Osteoblast (primary cell): ENCODE measurements at regions not wholly inside any gene's neighbourhood (a gene's known extent, or its start where the extent isn't known, plus 50 kb on each side); places are given as distances from the start of the nearest gene placed in this dataset.

Experiments
- DNase-seq: peaks from one replicate; pipeline ENCODE4 v3.0.0; 2011; ENCODE audit warnings: low spot score, mixed read lengths; ENCODE audit not compliant: insufficient read length; ENCODE audit errors: missing footprints
- H2AFZ ChIP-seq: 2 replicates; pipeline ENCODE4 v1.6.0; 2011; ENCODE audit warnings: mild to moderate bottlenecking, low read length
- H3K27ac ChIP-seq: 2 replicates; pipeline ENCODE4 v1.5.1; 2011; ENCODE audit warnings: mild to moderate bottlenecking, low read depth, low read length, moderate library complexity
- H3K27me3 ChIP-seq: 2 replicates; pipeline ENCODE4 v1.6.0; 2012; ENCODE audit warnings: mild to moderate bottlenecking, control low read depth, inconsistent platforms, low read length, moderate library complexity; ENCODE audit not compliant: insufficient read depth
- H3K36me3 ChIP-seq: 2 replicates; pipeline ENCODE4 v1.5.1; 2011; ENCODE audit warnings: mild to moderate bottlenecking, low read length, control low read depth, moderate library complexity; ENCODE audit not compliant: insufficient read depth
- H3K4me1 ChIP-seq: 2 replicates; pipeline ENCODE4 v1.5.1; 2011; ENCODE audit warnings: mild to moderate bottlenecking, low read length, control low read depth, moderate library complexity; ENCODE audit not compliant: insufficient read depth
- H3K4me2 ChIP-seq: 2 replicates; pipeline ENCODE4 v1.6.0; 2011; ENCODE audit warnings: mild to moderate bottlenecking, low read length; ENCODE audit not compliant: insufficient read depth
- H3K4me3 ChIP-seq: fragments of 200-600 bp; sonication (generic); 3 replicates; pipeline ENCODE4 v1.5.1; 2012; ENCODE audit warnings: mild to moderate bottlenecking, low read length, inconsistent platforms; ENCODE audit not compliant: insufficient read depth
- H3K79me2 ChIP-seq: 2 replicates; pipeline ENCODE4 v1.6.0; 2012; ENCODE audit warnings: mild to moderate bottlenecking, low read length, control low read depth, inconsistent platforms; ENCODE audit not compliant: insufficient read depth
- H3K9me3 ChIP-seq: 2 replicates; pipeline ENCODE4 v1.5.1; 2011; ENCODE audit warnings: low read depth, low read length, control low read depth
- H4K20me1 ChIP-seq: 2 replicates; pipeline ENCODE4 v1.6.0; 2012; ENCODE audit warnings: mild to moderate bottlenecking, low read length, control low read depth; ENCODE audit not compliant: insufficient read depth
- TF ChIP-seq, protein P1 (sequence below): IDR thresholded peaks from 2 replicates; pipeline ENCODE4 v1.5.1; 2011; ENCODE audit warnings: mild to moderate bottlenecking, low read depth, low read length, moderate library complexity; ENCODE audit errors: extremely low read depth

- no peak overlapping the region for H3K27ac ChIP-seq
- H3K4me3 ChIP-seq = no peak overlapping the region
- no peak overlapping the region for H2AFZ ChIP-seq
- H3K4me1 ChIP-seq = no peaks in the 10 kb centered on the region
- no peaks in the 10 kb centered on the region for H3K9me3 ChIP-seq
- DNase-seq = no peak
- H3K27me3 ChIP-seq = no peaks in the 10 kb centered on the region
- TF ChIP-seq, protein P1, sequence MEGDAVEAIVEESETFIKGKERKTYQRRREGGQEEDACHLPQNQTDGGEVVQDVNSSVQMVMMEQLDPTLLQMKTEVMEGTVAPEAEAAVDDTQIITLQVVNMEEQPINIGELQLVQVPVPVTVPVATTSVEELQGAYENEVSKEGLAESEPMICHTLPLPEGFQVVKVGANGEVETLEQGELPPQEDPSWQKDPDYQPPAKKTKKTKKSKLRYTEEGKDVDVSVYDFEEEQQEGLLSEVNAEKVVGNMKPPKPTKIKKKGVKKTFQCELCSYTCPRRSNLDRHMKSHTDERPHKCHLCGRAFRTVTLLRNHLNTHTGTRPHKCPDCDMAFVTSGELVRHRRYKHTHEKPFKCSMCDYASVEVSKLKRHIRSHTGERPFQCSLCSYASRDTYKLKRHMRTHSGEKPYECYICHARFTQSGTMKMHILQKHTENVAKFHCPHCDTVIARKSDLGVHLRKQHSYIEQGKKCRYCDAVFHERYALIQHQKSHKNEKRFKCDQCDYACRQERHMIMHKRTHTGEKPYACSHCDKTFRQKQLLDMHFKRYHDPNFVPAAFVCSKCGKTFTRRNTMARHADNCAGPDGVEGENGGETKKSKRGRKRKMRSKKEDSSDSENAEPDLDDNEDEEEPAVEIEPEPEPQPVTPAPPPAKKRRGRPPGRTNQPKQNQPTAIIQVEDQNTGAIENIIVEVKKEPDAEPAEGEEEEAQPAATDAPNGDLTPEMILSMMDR = no peak
- H3K79me2 ChIP-seq = no peaks in the 10 kb centered on the region
- H4K20me1 ChIP-seq = no peaks in the 10 kb centered on the region
- no peak overlapping the region for H3K4me2 ChIP-seq
- H3K36me3 ChIP-seq = no peaks in the 10 kb centered on the region
These were observed 471.9 kb upstream of the DAB2 start for GRCh38 chr5:39896706-39897105.

DNA sequence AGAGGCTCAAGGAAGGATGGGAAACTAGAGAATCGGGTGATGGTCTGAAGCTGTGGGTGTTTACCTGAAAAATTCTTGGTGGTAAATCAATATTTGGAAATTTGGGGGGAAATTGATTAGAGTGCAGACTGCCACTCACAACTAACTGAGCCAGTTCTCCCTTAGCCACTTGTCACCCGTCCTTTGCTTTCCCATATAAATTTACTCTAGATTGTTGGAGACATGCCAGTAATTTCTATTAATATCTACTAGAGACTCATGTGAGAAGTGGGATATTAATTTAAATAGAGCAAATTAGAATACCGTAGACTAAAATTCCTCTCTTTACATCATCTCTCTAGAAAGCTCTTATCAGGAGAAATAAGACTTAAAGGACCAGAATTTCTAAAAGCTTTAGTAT is 471.3 kb upstream of the DAB2 start:
- Histone ChIP-seq H3K27me3 (no peaks in the 10 kb centered on the region), H3K79me2 (no peaks in the 10 kb centered on the region), H3K4me2 (no peak overlapping the region), H3K4me1 (peaks cover 2% of the 10 kb centered on the region), H3K36me3 (no peaks in the 10 kb centered on the region), H4K20me1 (no peaks in the 10 kb centered on the region), H3K4me3 (no peak overlapping the region), H2AFZ (no peak overlapping the region), H3K9me3 (no peaks in the 10 kb centered on the region), H3K27ac (no peak overlapping the region)
- no peak for DNase-seq
- TF ChIP-seq, protein P1 = no peak

DNA sequence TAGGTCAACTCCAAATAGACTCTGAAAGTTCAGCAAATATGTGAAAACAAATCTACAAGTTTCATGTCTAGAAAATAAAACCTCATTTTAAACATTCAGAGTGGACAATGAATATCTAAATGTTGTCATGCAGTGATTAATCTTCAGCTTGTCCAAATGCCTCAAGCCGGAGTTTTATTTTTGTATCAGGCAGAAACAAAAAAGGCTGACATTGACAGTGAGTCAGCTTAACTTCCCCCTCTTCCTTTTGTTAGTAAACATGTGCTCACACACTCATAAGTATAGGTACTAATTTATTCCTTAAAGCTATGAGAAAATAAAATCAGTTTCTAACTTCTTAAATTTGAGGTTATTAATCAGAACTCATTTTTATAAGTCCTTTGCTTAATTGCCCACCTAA is 467.9 kb upstream of the DAB2 start:
- no peak overlapping the region for H3K27ac ChIP-seq
- no peaks in the 10 kb centered on the region for H3K27me3 ChIP-seq
- H3K36me3 ChIP-seq = no peaks in the 10 kb centered on the region
- TF ChIP-seq, protein P1 = no peak
- H2AFZ ChIP-seq = no peak overlapping the region
- no peaks in the 10 kb centered on the region for H4K20me1 ChIP-seq
- H3K9me3 ChIP-seq = no peaks in the 10 kb centered on the region
- no peak overlapping the region for H3K4me2 ChIP-seq
- peaks cover 2% of the 10 kb centered on the region for H3K4me1 ChIP-seq
- no peak overlapping the region for H3K4me3 ChIP-seq
- peak; percentile 9 for DNase-seq
- no peaks in the 10 kb centered on the region for H3K79me2 ChIP-seq

GRCh38 chr5:39891376-39891775 is 466.6 kb upstream of the DAB2 start:
- Histone ChIP-seq H3K27ac (no peak overlapping the region), H4K20me1 (no peaks in the 10 kb centered on the region), H3K4me2 (peak overlapping the region; percentile 22), H3K4me3 (no peak overlapping the region), H3K9me3 (no peaks in the 10 kb centered on the region), H3K27me3 (no peaks in the 10 kb centered on the region), H3K4me1 (peaks cover 2% of the 10 kb centered on the region), H3K36me3 (no peaks in the 10 kb centered on the region), H3K79me2 (no peaks in the 10 kb centered on the region), H2AFZ (no peak overlapping the region)
- no peak for DNase-seq
- TF ChIP-seq, protein P1 = no peak
